Ishikawa (cell line): ENCODE measurements at regions not wholly inside any gene's neighbourhood (a gene's known extent, or its start where the extent isn't known, plus 50 kb on each side); places are given as distances from the start of the nearest gene placed in this dataset.

Experiments
- CREB1 ChIP-seq: IDR thresholded peaks from 2 replicates; pipeline ENCODE4 v1.6.1; 2012; ENCODE audit warnings: low read depth
- RAD21 ChIP-seq: IDR thresholded peaks from 2 replicates; pipeline ENCODE4 v1.6.1; 2012; ENCODE audit warnings: low read depth
- TEAD4 ChIP-seq: IDR thresholded peaks from 2 replicates; pipeline ENCODE4 v1.6.1; 2012
- YY1 ChIP-seq: IDR thresholded peaks from 2 replicates; pipeline ENCODE4 v1.6.1; 2012; ENCODE audit warnings: low read depth
- TF ChIP-seq, protein P1 (sequence below): IDR thresholded peaks from 2 replicates; pipeline ENCODE4 v1.6.1; 2012; ENCODE audit warnings: low read depth, mild to moderate bottlenecking

GRCh38 chr20:22307409-22307808 lies 277.0 kb downstream of the FOXA2 start:
- TF ChIP-seq, protein P1, sequence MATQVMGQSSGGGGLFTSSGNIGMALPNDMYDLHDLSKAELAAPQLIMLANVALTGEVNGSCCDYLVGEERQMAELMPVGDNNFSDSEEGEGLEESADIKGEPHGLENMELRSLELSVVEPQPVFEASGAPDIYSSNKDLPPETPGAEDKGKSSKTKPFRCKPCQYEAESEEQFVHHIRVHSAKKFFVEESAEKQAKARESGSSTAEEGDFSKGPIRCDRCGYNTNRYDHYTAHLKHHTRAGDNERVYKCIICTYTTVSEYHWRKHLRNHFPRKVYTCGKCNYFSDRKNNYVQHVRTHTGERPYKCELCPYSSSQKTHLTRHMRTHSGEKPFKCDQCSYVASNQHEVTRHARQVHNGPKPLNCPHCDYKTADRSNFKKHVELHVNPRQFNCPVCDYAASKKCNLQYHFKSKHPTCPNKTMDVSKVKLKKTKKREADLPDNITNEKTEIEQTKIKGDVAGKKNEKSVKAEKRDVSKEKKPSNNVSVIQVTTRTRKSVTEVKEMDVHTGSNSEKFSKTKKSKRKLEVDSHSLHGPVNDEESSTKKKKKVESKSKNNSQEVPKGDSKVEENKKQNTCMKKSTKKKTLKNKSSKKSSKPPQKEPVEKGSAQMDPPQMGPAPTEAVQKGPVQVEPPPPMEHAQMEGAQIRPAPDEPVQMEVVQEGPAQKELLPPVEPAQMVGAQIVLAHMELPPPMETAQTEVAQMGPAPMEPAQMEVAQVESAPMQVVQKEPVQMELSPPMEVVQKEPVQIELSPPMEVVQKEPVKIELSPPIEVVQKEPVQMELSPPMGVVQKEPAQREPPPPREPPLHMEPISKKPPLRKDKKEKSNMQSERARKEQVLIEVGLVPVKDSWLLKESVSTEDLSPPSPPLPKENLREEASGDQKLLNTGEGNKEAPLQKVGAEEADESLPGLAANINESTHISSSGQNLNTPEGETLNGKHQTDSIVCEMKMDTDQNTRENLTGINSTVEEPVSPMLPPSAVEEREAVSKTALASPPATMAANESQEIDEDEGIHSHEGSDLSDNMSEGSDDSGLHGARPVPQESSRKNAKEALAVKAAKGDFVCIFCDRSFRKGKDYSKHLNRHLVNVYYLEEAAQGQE = no peak
- TF ChIP-seq CREB1 (no peak), TEAD4 (no peak), YY1 (no peak), RAD21 (no peak)
